ENCODE measurements at regions not wholly inside any gene's neighbourhood (a gene's known extent, or its start where the extent isn't known, plus 50 kb on each side); places are given as distances from the start of the nearest gene placed in this dataset.

DNA sequence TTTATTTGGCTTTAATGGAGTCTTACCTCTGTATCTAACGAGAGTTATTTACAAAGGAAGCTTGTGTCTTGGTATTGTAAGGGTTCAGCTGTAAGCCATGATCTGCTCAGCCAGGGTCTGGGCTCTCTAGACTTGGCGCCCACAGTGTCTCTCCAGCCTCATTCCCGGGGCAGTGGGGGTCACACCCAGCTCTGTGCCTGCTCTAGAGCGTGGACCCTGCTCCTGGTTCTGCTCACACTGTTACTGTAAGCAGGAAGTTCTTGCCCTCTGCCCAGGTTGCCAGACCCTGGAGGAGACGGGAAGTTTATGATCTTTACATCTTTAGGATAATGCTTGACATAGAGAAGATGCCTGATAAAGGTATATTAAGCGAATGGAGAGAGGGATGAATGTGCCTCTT is 235.7 kb downstream of the PTTG2 start:
- DNase-seq (ENCODE audit: extremely low read depth, low read depth), result no peak
- TF ChIP-seq, protein P1, sequence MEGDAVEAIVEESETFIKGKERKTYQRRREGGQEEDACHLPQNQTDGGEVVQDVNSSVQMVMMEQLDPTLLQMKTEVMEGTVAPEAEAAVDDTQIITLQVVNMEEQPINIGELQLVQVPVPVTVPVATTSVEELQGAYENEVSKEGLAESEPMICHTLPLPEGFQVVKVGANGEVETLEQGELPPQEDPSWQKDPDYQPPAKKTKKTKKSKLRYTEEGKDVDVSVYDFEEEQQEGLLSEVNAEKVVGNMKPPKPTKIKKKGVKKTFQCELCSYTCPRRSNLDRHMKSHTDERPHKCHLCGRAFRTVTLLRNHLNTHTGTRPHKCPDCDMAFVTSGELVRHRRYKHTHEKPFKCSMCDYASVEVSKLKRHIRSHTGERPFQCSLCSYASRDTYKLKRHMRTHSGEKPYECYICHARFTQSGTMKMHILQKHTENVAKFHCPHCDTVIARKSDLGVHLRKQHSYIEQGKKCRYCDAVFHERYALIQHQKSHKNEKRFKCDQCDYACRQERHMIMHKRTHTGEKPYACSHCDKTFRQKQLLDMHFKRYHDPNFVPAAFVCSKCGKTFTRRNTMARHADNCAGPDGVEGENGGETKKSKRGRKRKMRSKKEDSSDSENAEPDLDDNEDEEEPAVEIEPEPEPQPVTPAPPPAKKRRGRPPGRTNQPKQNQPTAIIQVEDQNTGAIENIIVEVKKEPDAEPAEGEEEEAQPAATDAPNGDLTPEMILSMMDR (IDR thresholded peaks at IDR 0.05; ENCODE audit: low read depth, low read length, missing control alignments), result no peak
- H3K4me3 ChIP-seq (replicated peaks; ENCODE audit: low read depth, low read length), result no peak overlapping the region

DNA sequence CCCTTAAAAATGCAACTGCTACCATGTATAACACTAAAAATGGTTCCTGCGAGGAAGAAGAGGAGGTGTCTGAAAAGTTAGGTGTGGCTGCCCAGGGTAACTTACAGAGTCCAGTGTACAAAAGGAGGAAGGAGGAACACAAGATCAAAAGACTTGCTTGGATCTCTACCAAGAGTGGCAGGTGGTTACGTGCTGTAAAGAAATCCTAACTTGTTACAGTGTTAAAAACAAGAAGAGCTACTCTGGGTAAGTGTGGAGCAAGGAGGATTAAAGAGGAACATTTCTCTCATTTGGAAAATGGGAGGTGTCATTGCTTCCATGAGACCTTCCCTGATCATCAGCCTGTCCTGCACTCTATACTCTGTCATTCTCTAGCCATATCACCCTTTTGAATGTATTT is 242.0 kb downstream of the PTTG2 start:
- no peak overlapping the region for H3K4me3 ChIP-seq (replicated peaks; ENCODE audit: low read depth, low read length)
- no peak for DNase-seq (ENCODE audit: extremely low read depth, low read depth)
- TF ChIP-seq, protein P1 (IDR thresholded peaks at IDR 0.05; ENCODE audit: low read depth, low read length, missing control alignments), result no peak

DNA sequence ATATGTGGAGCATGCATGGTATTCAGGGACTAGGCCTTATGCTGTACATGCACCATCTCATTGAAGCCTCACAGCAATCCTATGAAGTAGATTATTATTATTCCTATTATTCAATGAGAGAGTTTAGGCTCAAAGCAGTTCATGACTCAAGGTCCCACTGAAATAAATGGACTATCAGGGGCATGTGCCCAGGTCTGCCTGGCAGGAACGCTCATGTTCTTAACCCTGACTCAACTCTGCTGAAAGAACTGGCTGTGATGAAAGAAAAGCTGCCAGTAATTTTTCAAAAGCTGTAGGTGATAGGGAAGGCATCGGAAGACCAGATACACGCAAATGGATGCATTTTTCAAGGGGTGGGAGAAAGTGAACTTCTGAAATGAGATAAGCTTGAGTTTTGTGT is 243.4 kb downstream of the PTTG2 start:
- TF ChIP-seq, protein P1 (IDR thresholded peaks at IDR 0.05; ENCODE audit: low read depth, low read length, missing control alignments), result no peak
- DNase-seq (ENCODE audit: extremely low read depth, low read depth), result no peak
- no peak overlapping the region for H3K4me3 ChIP-seq (replicated peaks; ENCODE audit: low read depth, low read length)

DNA sequence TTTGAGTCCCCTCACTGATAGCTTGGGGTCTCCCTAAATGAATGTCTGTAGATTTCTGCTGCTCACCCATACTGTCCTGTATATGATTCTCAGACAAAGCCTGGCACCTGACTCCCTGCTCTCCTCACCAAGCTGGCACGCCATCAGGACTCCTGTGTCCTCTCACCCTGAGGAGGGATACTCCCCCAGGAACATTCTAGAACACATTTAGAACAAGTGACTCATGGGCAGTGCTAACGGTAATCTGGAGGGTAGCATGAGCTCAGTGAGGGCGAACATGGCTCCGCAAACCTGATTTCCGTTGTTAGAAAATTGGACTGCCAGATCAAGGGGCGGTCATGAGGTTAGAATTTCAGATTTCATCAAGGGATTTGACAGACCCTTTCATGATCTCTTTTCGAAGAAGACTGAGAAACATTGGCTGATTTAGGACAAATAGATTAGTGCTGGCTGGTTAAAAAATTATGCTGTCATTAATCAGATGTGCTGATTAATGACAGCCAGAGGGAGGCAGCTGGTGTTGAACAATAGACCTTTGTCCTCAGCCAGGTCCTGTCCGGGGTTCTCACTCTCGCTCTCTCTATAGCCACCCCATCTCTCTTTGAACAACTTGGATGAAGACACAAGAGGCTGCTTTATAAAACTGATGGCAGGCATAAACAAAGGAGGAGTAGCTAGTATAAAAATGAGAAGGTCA is 244.3 kb downstream of the PTTG2 start:
- DNase-seq (ENCODE audit: extremely low read depth, low read depth), result no peak
- H3K4me3 ChIP-seq (replicated peaks; ENCODE audit: low read depth, low read length), result no peak overlapping the region
- TF ChIP-seq, protein P1 (IDR thresholded peaks at IDR 0.05; ENCODE audit: low read depth, low read length, missing control alignments), result no peak

DNA sequence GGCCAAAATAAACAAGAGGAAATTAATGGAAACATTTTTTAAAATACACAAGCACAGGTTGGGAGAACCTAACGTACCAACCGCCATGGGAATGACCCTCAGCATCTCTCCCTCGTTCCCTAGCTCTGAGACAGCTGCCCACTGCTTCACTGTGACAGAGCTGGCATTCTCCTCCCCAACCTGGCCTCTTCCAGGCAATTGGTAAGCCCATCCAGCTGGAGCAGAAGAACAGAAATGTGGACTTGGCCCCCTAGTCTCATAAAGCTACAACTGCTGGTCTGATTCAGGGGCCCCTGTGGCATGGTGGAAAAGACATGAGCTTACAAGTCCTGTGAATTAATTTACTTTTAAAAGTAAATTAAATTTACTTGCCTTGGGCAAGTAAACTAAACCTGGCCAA is 245.1 kb downstream of the PTTG2 start:
- TF ChIP-seq, protein P1 (IDR thresholded peaks at IDR 0.05; ENCODE audit: low read depth, low read length, missing control alignments), result no peak
- no peak for DNase-seq (ENCODE audit: extremely low read depth, low read depth)
- no peak overlapping the region for H3K4me3 ChIP-seq (replicated peaks; ENCODE audit: low read depth, low read length)

DNA sequence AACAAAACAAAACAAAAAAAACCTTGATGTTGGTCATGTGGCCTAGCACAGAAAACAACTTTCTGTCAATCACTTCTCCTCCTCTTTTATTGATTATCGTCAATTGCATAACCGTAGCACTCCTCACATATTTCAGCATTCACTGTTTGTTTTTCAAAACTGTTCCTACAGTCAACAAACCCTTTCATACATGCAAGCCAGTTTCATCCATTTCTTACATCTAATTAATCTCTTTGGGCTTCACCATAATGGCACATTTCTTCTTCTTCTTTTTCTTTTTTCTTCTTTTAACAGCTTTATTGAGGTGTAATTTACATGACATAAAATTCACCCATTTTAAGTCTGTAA is 246.9 kb downstream of the PTTG2 start:
- TF ChIP-seq, protein P1 (IDR thresholded peaks at IDR 0.05; ENCODE audit: low read depth, low read length, missing control alignments), result no peak
- no peak overlapping the region for H3K4me3 ChIP-seq (replicated peaks; ENCODE audit: low read depth, low read length)
- DNase-seq (ENCODE audit: extremely low read depth, low read depth), result no peak

DNA sequence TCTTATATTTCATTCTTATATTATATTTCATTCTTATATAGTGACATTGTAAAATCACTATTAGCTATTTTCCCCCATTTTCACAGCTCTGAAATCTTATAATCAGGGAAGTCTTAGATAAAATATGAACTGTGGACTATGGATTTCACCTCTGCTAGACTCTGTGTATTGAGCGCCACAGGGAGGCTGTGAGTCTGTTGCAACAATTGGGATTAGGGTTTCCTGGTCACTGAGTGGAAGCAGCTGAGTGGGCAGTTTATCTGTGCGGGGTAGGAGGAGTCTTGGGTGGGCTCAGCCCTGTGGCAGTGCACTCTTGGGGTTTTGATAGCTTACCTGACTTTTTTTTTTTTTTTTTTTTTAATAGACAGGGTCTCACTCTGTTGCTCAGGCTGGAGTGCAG is 249.5 kb downstream of the PTTG2 start:
- TF ChIP-seq, protein P1 (IDR thresholded peaks at IDR 0.05; ENCODE audit: low read depth, low read length, missing control alignments), result no peak
- H3K4me3 ChIP-seq (replicated peaks; ENCODE audit: low read depth, low read length), result no peak overlapping the region

More for the DNA sequence above, 249.5 kb downstream of the PTTG2 start:
- DNase-seq (ENCODE audit: extremely low read depth, low read depth), result no peak

Data from HFF-Myc (cell line).